ENCODE measurements at regions not wholly inside any gene's neighbourhood (a gene's known extent, or its start where the extent isn't known, plus 50 kb on each side); places are given as distances from the start of the nearest gene placed in this dataset.

DNA sequence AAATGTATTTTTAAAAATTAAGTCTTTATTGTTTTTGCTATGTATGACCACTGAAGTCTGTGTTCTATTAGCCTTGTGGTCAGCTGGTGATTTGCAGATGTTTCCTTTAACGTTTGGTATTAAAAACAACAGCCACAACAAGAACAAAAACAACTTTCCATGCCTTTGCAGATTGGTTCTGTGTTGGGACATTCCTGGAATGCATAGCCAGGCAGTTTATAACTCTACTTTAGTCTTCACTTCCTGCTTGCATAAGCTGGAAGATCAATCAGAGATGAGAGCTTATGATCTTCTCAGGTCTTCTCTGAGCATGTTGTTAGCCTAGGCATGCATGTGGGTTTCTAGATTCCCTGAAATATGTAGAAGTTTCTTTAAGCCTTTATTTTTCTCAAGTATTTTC is 58.9 kb upstream of the SEMA3C start:
- TF ChIP-seq EZH2phosphoT487 (IDR thresholded peaks at IDR 0.05; ENCODE audit: insufficient read depth, low read depth) (no peak), EZH2 (IDR thresholded peaks at IDR 0.05; ENCODE audit: insufficient read depth, poor library complexity, severe bottlenecking) (no peak)
